Stimulated activated CD4-positive, alpha-beta T cell treated with anti-CD3 and anti-CD28 coated beads, Interleukin-4, amount 100 ng/mL, for 48 hours (primary cell): ENCODE measurements at regions not wholly inside any gene's neighbourhood (a gene's known extent, or its start where the extent isn't known, plus 50 kb on each side); places are given as distances from the start of the nearest gene placed in this dataset.

Experiments
- DNase-seq, 2 donors: peaks; one replicate each; pipeline ENCODE4 v3.0.0-alpha.2; 2020; ENCODE audit warnings: low read depth in 2 of 2

- DNase-seq, result no peak
Observed at GRCh38 chr9:29799227-29799626, 2225.9 kb upstream of the C9orf72 start.

- no peak for DNase-seq
Observed at GRCh38 chr9:29800821-29801220, 2227.5 kb upstream of the C9orf72 start.

DNA sequence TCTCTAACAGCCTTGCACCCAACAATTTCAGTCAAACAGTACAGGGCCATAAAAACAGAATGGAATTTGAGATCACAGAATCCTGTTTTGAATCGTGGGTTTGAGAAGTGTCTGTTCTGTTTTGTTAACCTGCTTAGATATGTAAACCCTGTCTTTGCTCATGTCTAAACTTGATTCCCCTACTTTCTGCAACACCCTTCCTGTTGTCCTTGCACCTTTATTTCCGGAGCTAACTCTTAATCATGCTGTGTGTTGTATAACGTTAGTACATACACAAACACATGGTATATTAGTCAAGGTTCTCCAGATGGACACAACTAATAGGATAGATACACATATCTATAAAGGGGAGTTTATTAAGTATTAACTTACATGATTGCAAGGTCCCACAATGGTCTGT lies 2229.2 kb upstream of the C9orf72 start:
- DNase-seq, result no peak

DNA sequence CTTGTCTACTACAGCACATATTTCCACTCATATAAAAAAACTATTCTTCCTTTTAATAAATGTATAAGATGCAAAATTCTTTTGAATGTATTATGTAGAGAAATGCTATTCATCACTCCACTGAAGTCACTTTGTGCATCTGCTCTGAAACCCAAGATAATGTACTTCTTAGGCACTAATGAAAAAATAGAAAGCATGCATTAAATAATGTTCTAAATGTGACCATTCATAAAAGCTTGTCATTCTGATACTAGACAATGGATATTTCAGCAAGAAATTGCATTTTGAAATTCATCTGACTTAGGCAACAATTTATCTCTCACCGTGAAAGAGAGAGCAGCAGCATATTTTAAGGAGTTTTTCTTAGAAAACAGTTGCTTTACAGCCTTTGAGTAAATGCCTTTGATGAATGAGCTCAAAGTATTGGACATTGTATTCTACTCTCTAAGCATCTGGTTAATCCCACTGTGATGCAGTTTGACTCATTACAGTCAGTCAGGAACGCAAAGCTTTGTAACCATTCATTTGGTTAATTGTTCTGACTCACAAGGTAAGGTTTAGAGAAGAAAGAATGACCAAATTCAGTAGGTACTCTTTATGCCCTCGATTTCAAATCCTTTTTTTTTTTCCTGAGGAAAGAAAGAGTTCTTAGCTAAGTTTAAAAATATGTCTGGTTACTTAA lies 2233.8 kb upstream of the C9orf72 start:
- DNase-seq, result no peak

- no peak for DNase-seq
Observed at GRCh38 chr9:29816954-29817703, 2243.8 kb upstream of the C9orf72 start.

GRCh38 chr9:29822458-29822857 lies 2249.2 kb upstream of the C9orf72 start:
- DNase-seq, result no peak

GRCh38 chr9:29826421-29826820 lies 2253.1 kb upstream of the C9orf72 start:
- no peak for DNase-seq

- no peak for DNase-seq
Observed at GRCh38 chr9:29830821-29831220, 2257.5 kb upstream of the C9orf72 start.

DNA sequence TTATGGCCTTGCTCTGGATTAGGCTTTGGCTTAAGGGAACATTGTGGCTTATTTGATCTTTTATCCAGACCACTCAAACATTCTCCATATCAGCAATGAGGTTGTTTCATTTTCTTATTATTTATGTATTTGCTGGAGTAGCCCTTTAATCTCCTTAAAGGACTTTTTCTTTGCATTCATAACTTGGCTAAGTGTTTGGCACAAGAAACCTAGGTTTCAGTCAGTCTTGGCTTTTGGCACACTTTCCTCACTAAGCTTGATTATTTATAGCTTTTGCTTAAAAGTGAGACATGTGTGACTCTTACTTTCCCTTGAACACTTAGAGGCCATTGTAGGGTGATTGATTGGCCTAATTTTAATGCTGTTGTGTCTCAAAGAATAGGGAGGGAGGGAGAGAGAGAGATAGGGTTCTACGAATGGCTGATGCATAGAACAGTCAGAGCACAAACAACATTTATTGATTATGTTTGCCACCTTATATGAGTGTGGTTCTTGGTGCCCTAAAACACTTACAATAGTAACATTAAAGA lies 2265.3 kb upstream of the C9orf72 start:
- no peak for DNase-seq

GRCh38 chr9:29844251-29844650 lies 2271.0 kb upstream of the C9orf72 start:
- no peak for DNase-seq

DNA sequence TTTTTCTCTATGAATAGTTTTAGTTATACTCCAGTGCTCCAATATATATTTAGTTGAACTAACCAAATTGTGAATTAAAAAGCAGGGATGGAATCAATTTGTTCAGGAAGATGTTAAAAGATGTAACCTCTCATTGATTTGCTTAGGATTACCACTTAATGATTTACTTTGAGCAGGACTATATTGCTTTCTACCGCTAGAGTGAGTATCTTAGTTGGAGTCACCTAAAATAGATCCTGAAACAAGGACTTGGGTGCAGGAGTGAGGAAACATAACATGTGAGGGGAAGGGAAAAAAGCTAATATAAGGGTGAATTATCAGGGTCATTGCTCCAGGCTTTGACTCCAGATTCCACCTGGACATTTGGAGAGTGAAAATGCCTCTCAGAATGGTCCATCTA lies 2277.4 kb upstream of the C9orf72 start:
- DNase-seq, result no peak

DNA sequence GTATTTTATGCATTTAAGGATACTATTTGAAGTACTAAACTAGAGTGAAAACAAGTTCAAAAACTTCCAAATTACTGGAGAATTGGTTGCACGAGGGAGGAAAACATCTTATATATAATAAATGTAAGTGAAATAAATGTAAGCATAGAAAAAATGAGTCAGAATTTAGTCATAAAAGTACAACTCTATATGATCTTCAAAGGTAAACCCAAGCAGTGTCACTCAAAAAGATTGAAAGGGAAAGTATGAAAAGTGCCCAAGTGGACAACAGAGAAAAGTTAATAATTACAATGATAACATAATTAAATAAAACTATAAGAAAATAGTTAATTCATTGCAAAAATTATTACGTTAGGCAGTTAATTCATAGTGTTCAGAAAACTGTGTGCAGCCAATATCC lies 2288.5 kb upstream of the C9orf72 start:
- DNase-seq, result no peak

DNA sequence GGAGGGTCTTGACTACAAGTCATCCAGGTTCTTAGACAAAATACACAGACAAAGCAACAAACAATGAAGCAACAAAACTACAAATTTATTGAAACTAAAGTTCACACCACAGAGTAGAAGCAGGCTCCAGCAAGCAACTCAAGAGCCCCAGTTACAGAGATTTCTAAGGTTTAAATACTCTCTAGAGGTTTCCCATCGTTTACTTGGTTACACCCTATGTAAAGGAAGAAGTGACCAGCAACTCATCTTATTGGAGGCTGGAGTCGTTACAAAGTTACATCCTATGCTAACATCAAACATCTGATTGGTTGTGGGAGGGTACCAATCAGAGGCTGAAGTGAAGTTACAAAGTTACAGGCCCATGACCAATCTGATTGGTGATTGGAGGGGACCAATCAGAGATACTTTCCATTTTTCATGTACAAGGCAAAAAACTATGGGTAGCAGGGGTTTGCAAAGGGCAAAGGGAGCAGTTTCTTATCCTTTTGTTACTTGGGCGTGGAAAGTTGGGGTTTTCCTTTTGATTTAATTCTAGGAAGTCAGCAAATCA lies 2292.6 kb upstream of the C9orf72 start:
- no peak for DNase-seq

GRCh38 chr9:29866556-29866955 lies 2293.3 kb upstream of the C9orf72 start:
- no peak for DNase-seq

DNA sequence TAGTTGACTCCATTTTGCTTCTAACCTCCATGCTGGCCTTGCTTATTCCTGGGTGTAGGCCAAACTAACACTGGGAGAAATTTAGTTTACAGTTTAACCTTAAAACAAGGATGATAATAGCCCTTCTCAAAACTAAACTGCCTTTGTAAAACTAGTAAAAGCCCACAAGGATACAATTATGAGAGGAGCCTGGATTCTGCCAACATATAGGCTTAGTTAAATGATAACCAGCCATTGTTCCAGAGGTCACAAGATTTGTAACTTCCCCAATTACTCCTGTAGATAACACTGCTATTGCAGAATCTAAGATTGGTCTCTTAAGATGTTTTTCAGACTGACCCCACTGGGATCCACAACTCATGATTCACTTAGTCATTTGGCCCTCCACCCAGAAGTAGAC lies 2300.3 kb upstream of the C9orf72 start:
- no peak for DNase-seq

DNA sequence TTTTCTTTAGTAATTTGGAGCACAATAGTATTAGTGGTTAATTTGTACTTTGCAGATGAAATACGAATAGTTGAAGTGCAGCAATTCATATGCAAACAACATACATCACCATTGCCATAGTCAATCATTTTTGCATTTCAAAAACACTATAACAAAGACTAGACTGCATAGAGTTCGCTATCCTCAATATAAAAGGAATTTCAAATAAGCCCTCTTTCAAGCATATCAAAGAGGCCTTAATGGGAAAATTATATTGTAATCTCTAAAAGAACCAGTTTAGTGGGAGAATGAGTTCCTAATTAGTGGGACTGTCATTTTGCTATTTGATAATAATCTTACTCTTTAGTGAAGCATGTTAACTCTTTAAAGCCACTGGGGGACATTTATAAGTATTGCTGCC lies 2302.3 kb upstream of the C9orf72 start:
- DNase-seq, result no peak

GRCh38 chr9:29882767-29883166 lies 2309.5 kb upstream of the C9orf72 start:
- DNase-seq, result no peak

- no peak for DNase-seq
Observed at GRCh38 chr9:29906065-29906464, 2332.8 kb upstream of the C9orf72 start.

GRCh38 chr9:29928072-29928471 lies 2354.8 kb upstream of the C9orf72 start:
- DNase-seq, result no peak

DNA sequence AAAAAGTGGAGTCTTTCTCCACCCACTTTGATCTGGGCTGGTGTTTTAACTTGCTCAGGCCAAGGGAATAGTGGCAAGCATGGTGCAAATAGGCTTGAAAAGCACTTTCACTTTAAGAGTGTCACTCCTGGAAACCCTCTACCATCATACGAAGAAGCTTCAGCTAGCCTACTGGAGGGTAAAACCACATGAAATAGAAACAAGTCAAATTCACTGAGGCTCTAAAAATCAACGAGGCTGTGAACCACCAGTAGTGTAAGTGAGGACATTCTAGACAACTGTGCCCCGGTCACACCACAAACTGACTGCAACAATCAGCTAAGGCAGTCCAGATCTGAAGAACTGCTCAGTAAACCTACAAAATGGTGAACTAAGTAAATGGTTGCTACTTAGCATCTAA lies 2366.3 kb upstream of the C9orf72 start:
- no peak for DNase-seq

GRCh38 chr9:29945012-29945411 lies 2371.7 kb upstream of the C9orf72 start:
- DNase-seq, result no peak

DNA sequence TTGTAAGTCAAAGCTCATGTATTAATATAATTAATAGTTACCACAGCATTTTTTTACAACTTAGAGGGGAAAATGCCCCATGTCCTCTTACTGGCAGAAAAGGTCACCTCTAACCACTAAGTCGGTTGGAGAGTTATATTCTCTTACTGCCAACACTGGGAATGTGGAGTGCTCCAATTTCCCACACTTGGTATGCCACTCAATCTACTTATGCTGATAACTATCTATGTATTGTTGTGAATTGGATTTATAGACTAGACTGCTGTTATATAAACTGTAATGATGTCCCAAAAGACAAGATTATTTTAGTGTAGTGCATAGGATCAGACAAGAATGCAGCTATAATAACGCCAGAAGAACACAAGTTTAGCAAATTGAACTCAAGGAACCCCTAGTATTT lies 2385.2 kb upstream of the C9orf72 start:
- DNase-seq, result no peak

DNA sequence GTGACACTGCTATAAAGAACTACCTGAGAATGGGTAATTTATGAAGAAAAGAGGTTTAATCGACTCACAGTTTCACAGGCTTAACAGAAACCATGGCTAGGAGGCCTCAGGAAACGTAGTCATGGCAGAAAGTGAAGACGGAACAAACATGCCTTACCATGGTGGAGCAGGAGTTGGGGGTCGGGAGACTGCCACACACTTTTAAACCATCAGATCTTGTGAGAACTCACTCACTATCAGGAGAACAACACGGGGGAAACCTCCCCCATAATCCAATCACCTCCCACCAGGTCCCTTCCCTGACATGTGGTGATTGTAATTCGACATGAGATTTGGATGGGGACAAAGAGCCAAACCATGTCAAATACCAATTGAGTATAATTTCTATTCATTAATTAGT lies 2392.6 kb upstream of the C9orf72 start:
- no peak for DNase-seq
